Smooth muscle cell (in vitro differentiated cells): ENCODE measurements at regions not wholly inside any gene's neighbourhood (a gene's known extent, or its start where the extent isn't known, plus 50 kb on each side); places are given as distances from the start of the nearest gene placed in this dataset.

Experiments
- DNase-seq: peaks from one replicate; lab custom pipeline; 2025; ENCODE audit not compliant: unreplicated experiment; lab: John Stamatoyannopoulos, UW
- H2AFZ ChIP-seq: fragments of 200-600 bp; sonication (generic); 2 replicates; pipeline ENCODE4 v1.6.0; 2016; ENCODE audit warnings: antibody characterized with exemption, low read depth, mild to moderate bottlenecking
- H3F3A ChIP-seq: fragments of 200-600 bp; sonication (generic); 2 replicates; pipeline ENCODE4 v1.6.0; 2017; ENCODE audit warnings: antibody characterized with exemption, low read depth
- H3K27ac ChIP-seq: fragments of 200-600 bp; sonication (generic); 2 replicates; pipeline ENCODE4 v1.5.1; 2016; ENCODE audit warnings: low read depth, mild to moderate bottlenecking
- H3K27me3 ChIP-seq: fragments of 200-600 bp; sonication (generic); 2 replicates; pipeline ENCODE4 v1.6.1; 2016; ENCODE audit warnings: low read depth, mild to moderate bottlenecking
- H3K36me3 ChIP-seq: fragments of 200-600 bp; sonication (generic); 2 replicates; pipeline ENCODE4 v1.5.1; 2016; ENCODE audit warnings: low read depth
- H3K4me1 ChIP-seq: fragments of 200-600 bp; sonication (generic); 2 replicates; pipeline ENCODE4 v1.5.1; 2016; ENCODE audit warnings: low read depth
- H3K4me2 ChIP-seq: fragments of 200-600 bp; sonication (generic); 2 replicates; pipeline ENCODE4 v1.6.0; 2016; ENCODE audit warnings: mild to moderate bottlenecking
- H3K4me3 ChIP-seq: fragments of 200-600 bp; sonication (generic); 2 replicates; pipeline ENCODE4 v1.5.1; 2016; ENCODE audit warnings: mild to moderate bottlenecking
- H3K79me2 ChIP-seq: fragments of 200-600 bp; sonication (generic); 2 replicates; pipeline ENCODE4 v1.6.0; 2016; ENCODE audit warnings: low read depth, mild to moderate bottlenecking
- H3K9ac ChIP-seq: fragments of 200-600 bp; sonication (generic); 2 replicates; pipeline ENCODE4 v1.6.0; 2016; ENCODE audit warnings: low read depth
- H3K9me3 ChIP-seq: fragments of 200-600 bp; sonication (generic); replicated peaks from 2 replicates; pipeline ENCODE4 v1.5.1; 2016; ENCODE audit warnings: low read depth
- H4K20me1 ChIP-seq: fragments of 200-600 bp; sonication (generic); 2 replicates; pipeline ENCODE4 v1.6.0; 2016; ENCODE audit warnings: low read depth
- CTCF ChIP-seq: fragments of 200-600 bp; sonication (generic); IDR thresholded peaks from 2 replicates; pipeline ENCODE4 v1.5.1; 2017; ENCODE audit warnings: borderline replicate concordance, mild to moderate bottlenecking, antibody characterized with exemption; ENCODE audit not compliant: insufficient read depth, poor library complexity, severe bottlenecking
- WGBS: methylation state at CpG from one replicate; pipeline ENCODE4 v1.1.7; 2016; ENCODE audit warnings: low lambda C conversion rate; 5-methylcytosine and 5-hydroxymethylcytosine counted together

GRCh38 chr4:10741961-10742699 lies 57.6 kb upstream of the CLNK start:
- Histone ChIP-seq H3K36me3 (no peaks in the 10 kb centered on the region), H3K4me2 (no peak overlapping the region), H3K27ac (no peak overlapping the region), H3K9ac (no peak overlapping the region), H4K20me1 (no peaks in the 10 kb centered on the region), H3K79me2 (no peaks in the 10 kb centered on the region), H3F3A (no peaks in the 10 kb centered on the region), H3K4me3 (no peak overlapping the region), H2AFZ (no peak overlapping the region), H3K4me1 (peaks cover 3% of the 10 kb centered on the region), H3K27me3 (no peaks in the 10 kb centered on the region), H3K9me3 (no peaks in the 10 kb centered on the region)
- 93% methylated on average over 1 of the region's 1 CpG for WGBS
- DNase-seq = no peak
- TF ChIP-seq CTCF = no peak

DNA sequence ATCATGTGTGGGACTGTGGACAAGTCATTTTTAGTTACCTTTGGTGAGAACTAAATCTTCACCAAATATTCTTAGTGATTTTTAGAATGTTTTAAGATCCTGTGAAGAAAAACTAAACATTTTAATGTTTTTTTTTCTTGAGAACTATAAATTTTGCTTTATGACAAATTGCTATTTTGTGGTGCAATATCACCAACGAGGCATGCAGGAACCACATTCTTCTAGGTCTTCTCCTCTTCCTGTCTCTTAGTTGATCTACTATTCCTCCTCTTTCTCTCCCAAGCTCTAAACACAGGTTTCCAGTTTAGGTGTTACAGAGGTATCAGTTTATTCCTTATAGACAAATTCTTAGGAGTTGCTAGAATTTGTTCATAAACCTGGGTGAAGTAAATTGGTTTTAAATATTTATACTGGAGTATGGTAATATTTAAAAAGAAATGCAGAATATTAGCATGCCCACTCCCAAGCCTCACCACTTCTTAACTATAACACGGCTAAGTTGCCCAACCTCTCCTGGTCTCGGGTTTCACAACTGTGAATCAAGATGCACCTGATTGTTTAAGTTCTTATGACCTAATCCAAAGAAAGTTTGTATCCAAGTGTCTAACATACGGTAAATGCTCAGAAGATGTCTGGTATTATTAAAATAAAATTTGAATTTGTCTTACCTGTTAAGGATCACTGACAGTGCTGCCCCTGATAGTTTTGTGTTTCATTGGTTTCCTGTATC lies 56.5 kb upstream of the CLNK start:
- no peak overlapping the region for H2AFZ ChIP-seq
- WGBS = 84% methylated on average over 4 of the region's 4 CpGs

DNA sequence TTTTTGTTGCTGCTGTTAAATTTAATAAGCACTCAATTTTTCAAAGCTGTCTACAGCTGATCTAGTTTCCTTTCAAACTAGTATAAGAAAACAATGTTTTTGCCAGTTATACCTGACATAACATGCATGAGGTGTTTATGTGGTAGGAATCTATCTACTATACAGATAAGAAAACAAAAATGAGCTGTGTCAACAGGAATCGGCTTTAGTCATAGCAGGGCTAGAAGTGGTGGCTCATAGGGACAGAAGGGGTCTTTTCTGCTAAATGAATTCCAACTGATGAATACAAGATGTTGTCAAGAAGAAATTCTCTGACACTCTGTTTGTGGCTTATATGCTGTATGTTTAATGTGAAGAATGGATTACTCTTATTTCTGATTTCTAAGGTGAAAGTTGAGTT lies 55.7 kb upstream of the CLNK start:
- H3K27ac ChIP-seq = no peak overlapping the region
- no peak overlapping the region for H3K9ac ChIP-seq
- no peaks in the 10 kb centered on the region for H3F3A ChIP-seq
- no peak overlapping the region for H3K4me3 ChIP-seq
- H3K4me1 ChIP-seq = peaks cover 3% of the 10 kb centered on the region
- no peaks in the 10 kb centered on the region for H3K79me2 ChIP-seq
- H3K27me3 ChIP-seq = no peaks in the 10 kb centered on the region
- no peak overlapping the region for H2AFZ ChIP-seq
- TF ChIP-seq CTCF = no peak
- H3K9me3 ChIP-seq = no peaks in the 10 kb centered on the region
- no peak for DNase-seq
- WGBS = 87% methylated on average over 1 of the region's 1 CpG
- H3K4me2 ChIP-seq = no peak overlapping the region
- no peaks in the 10 kb centered on the region for H3K36me3 ChIP-seq
- H4K20me1 ChIP-seq = no peaks in the 10 kb centered on the region

More for the DNA sequence above, 56.5 kb upstream of the CLNK start:
- Histone ChIP-seq H3K27me3 (no peaks in the 10 kb centered on the region), H3K27ac (no peak overlapping the region), H4K20me1 (no peaks in the 10 kb centered on the region), H3K4me3 (no peak overlapping the region), H3K36me3 (no peaks in the 10 kb centered on the region), H3K4me2 (no peak overlapping the region), H3K79me2 (no peaks in the 10 kb centered on the region), H3K9me3 (no peaks in the 10 kb centered on the region), H3K4me1 (peaks cover 3% of the 10 kb centered on the region), H3K9ac (no peak overlapping the region), H3F3A (no peaks in the 10 kb centered on the region)
- no peak for TF ChIP-seq CTCF
- DNase-seq = no peak
